Transverse colon (tissue), 4 donors: ENCODE measurements at regions not wholly inside any gene's neighbourhood (a gene's known extent, or its start where the extent isn't known, plus 50 kb on each side); places are given as distances from the start of the nearest gene placed in this dataset.
"Not testable (repeated sequence)": the region's sequence is repeated elsewhere in the genome, so short reads cannot be mapped to it uniquely, and the experiment has no call there.

Experiments
- DNase-seq: peaks from one replicate; pipeline ENCODE4 v3.0.0-alpha.2; 2019
- H3K27ac ChIP-seq, 4 donors: fragments of 200-600 bp; sonication (generic); 2 replicates each; pipeline ENCODE4 v1.5.1; 2016 to 2018; ENCODE audit warnings: inconsistent platforms in 4 of 4
- H3K27me3 ChIP-seq: fragments of 200-600 bp; sonication (generic); 2 replicates; pipeline ENCODE4 v1.5.1; 2017; ENCODE audit warnings: inconsistent platforms
- H3K36me3 ChIP-seq, 4 donors: fragments of 200-600 bp; sonication (generic); 2 replicates each; pipeline ENCODE4 v1.5.1; 2017 to 2019; ENCODE audit warnings: inconsistent platforms in 4 of 4
- H3K4me1 ChIP-seq, 4 donors: fragments of 200-600 bp; sonication (generic); 2 replicates each; pipeline ENCODE4 v1.5.1; 2017 to 2020; ENCODE audit warnings: inconsistent platforms in 4 of 4
- H3K4me3 ChIP-seq, 4 donors: fragments of 200-600 bp; sonication (generic); 1 replicate in 1 of 4; 2 replicates in 3 of 4; pipeline versions ENCODE4 v1.5.1 to v1.6.1; 2017 to 2019; ENCODE audit warnings: inconsistent platforms in 4 of 4
- H3K9me3 ChIP-seq, 2 donors: fragments of 200-600 bp; sonication (generic); 2 replicates each; pipeline ENCODE4 v1.5.1; 2017 to 2019; ENCODE audit warnings: inconsistent platforms in 2 of 2
- CTCF ChIP-seq, 5 experiments: fragments of 200-600 bp in 3 of 5; fragments of 450-650 bp in 2 of 5; sonication (generic) in 3 of 5; IDR thresholded peaks; 1 replicate in 2 of 5; 2 replicates in 3 of 5; pipeline ENCODE4 v1.5.1; 2016 to 2017; ENCODE audit warnings: antibody characterized with exemption in 5 of 5, inconsistent platforms in 3 of 5, mild to moderate bottlenecking in 2 of 5, moderate library complexity in 1 of 5
- EP300 ChIP-seq: sonication (generic); formaldehyde crosslinking; IDR thresholded peaks from one replicate; pipeline ENCODE4 v1.6.1; 2017; ENCODE audit warnings: antibody characterized with exemption, low read depth
- POLR2A ChIP-seq: fragments of 450-650 bp; IDR thresholded peaks from one replicate; pipeline ENCODE4 v1.6.1; 2016; ENCODE audit warnings: antibody characterized with exemption, mild to moderate bottlenecking, moderate library complexity
- POLR2AphosphoS5 ChIP-seq, 3 donors: sonication (generic); formaldehyde crosslinking; IDR thresholded peaks; one replicate each; pipeline ENCODE4 v1.6.1; 2016; ENCODE audit warnings: antibody characterized with exemption in 3 of 3
- WGBS, 2 donors: methylation state at CpG; one replicate each; pipeline ENCODE4 v1.1.5; 2018; ENCODE audit warnings: low coverage in 1 of 2; 5-methylcytosine and 5-hydroxymethylcytosine counted together
- in situ Hi-C, 4 donors: fragments of 200-750 bp; cut with MboI; loops; one replicate each; pipeline versions ENCODE4 v1.15.0 to v1.15.1; 2017; ENCODE audit warnings: low sequenced_read_pairs in 3 of 4, low pct_ligation_motif_present in 1 of 4, low pct_unique_long_range_greater_than_20kb in 1 of 4
- intact Hi-C: fragments of 100-400 bp; cut with DNase I; formaldehyde crosslinking; loops from one replicate; pipeline ENCODE4 v1.15.1; 2023; ENCODE audit warnings: low total_unique reads

- no peak for TF ChIP-seq POLR2AphosphoS5 (IDR thresholded peaks at IDR 0.05)
- H3K4me3 ChIP-seq, result no peak overlapping the region
- H3K4me1 ChIP-seq, result peaks cover 0 to 11% (median 0%) of the 10 kb centered on the region in 4 donors
- no peak overlapping the region for H3K27ac ChIP-seq
- intact Hi-C loops (no loop called here), in situ Hi-C loops (no loop called here)
- no peaks in the 10 kb centered on the region for H3K9me3 ChIP-seq
- 64 to 85% methylated on average over 1 of the region's 1 CpG for WGBS, 2 donors
- no peak for DNase-seq
- peaks cover 2% of the 10 kb centered on the region for H3K27me3 ChIP-seq
- H3K36me3 ChIP-seq, result no peaks in the 10 kb centered on the region
Measured at GRCh38 chr21:35473496-35473895, 424.4 kb upstream of the RUNX1 start.

GRCh38 chr21:35470522-35470921 is 421.4 kb upstream of the RUNX1 start:
- 77 to 82% methylated on average over 3 to 5 of the region's 5 CpGs for WGBS, 2 donors
- H3K27ac ChIP-seq, result no peak overlapping the region
- in situ Hi-C loops (no loop called here), intact Hi-C loops (no loop called here)
- H3K27me3 ChIP-seq, result peaks cover 2% of the 10 kb centered on the region
- TF ChIP-seq CTCF (IDR thresholded peaks at IDR 0.05) (no peak), POLR2AphosphoS5 (IDR thresholded peaks at IDR 0.05) (no peak), POLR2A (no peak), EP300 (no peak)
- no peak overlapping the region for H3K4me3 ChIP-seq
- no peak for DNase-seq
- no peaks in the 10 kb centered on the region for H3K9me3 ChIP-seq
- H3K4me1 ChIP-seq, result no peaks in the 10 kb centered on the region
- no peaks in the 10 kb centered on the region for H3K36me3 ChIP-seq

GRCh38 chr21:35469498-35469897 is 420.4 kb upstream of the RUNX1 start:
- H3K4me1 ChIP-seq, result no peaks in the 10 kb centered on the region
- no peaks in the 10 kb centered on the region for H3K27me3 ChIP-seq
- H3K36me3 ChIP-seq, result no peaks in the 10 kb centered on the region
- DNase-seq, result no peak
- in situ Hi-C loops, result no loop called here
- no peak overlapping the region for H3K4me3 ChIP-seq
- H3K27ac ChIP-seq, result no peak overlapping the region
- intact Hi-C loops, result no loop called here
- TF ChIP-seq CTCF (IDR thresholded peaks at IDR 0.05) (no peak), EP300 (no peak), POLR2A (no peak), POLR2AphosphoS5 (IDR thresholded peaks at IDR 0.05) (no peak)
- no peaks in the 10 kb centered on the region for H3K9me3 ChIP-seq
- 89 to 94% methylated on average over 1 of the region's 1 CpG for WGBS, 2 donors

- in situ Hi-C loops (no loop called here), intact Hi-C loops (no loop called here)
- 66 to 70% methylated on average over 4 to 5 of the region's 5 CpGs for WGBS, 2 donors
- Histone ChIP-seq H3K9me3 (no peaks in the 10 kb centered on the region), H3K27ac (no peak overlapping the region), H3K4me1 (no peaks in the 10 kb centered on the region), H3K4me3 (no peak overlapping the region), H3K27me3 (no peaks in the 10 kb centered on the region), H3K36me3 (no peaks in the 10 kb centered on the region)
- DNase-seq, result no peak
- TF ChIP-seq POLR2A (no peak), CTCF (IDR thresholded peaks at IDR 0.05) (no peak), POLR2AphosphoS5 (IDR thresholded peaks at IDR 0.05) (no peak), EP300 (no peak)
Measured at GRCh38 chr21:35468991-35469390, 419.9 kb upstream of the RUNX1 start.

GRCh38 chr21:35467566-35467965 is 418.5 kb upstream of the RUNX1 start:
- no peak for DNase-seq
- TF ChIP-seq EP300, result no peak
- 45 to 70% methylated on average over 2 of the region's 2 CpGs for WGBS, 2 donors
- H3K4me3 ChIP-seq, result no peak overlapping the region
- H3K9me3 ChIP-seq, result no peaks in the 10 kb centered on the region
- intact Hi-C loops, result no loop called here
- no peaks in the 10 kb centered on the region for H3K4me1 ChIP-seq
- no peaks in the 10 kb centered on the region for H3K36me3 ChIP-seq
- H3K27me3 ChIP-seq, result no peaks in the 10 kb centered on the region
- in situ Hi-C loops, result no loop called here
- no peak overlapping the region for H3K27ac ChIP-seq

- DNase-seq, H3K9me3 ChIP-seq, in situ Hi-C loops, H3K27ac ChIP-seq, intact Hi-C loops, H3K4me1 ChIP-seq, H3K4me3 ChIP-seq, H3K27me3 ChIP-seq, H3K36me3 ChIP-seq: not testable (repeated sequence)
- WGBS, 2 donors, result 91 to 97% methylated on average over 5 of the region's 5 CpGs
Measured at GRCh38 chr21:35466681-35467080, 417.6 kb upstream of the RUNX1 start.
